Breast epithelium (tissue), 3 donors: ENCODE measurements at regions not wholly inside any gene's neighbourhood (a gene's known extent, or its start where the extent isn't known, plus 50 kb on each side); places are given as distances from the start of the nearest gene placed in this dataset.

ENCODE experiments used
- POLR2A ChIP-seq: fragments of 450-650 bp; IDR thresholded peaks from one replicate; pipeline ENCODE4 v1.6.1; 2016; ENCODE audit warnings: antibody characterized with exemption, mild to moderate bottlenecking, moderate library complexity
- POLR2AphosphoS5 ChIP-seq, 3 donors: sonication (generic); formaldehyde crosslinking; IDR thresholded peaks; one replicate each; pipeline ENCODE4 v1.6.1; 2017; ENCODE audit warnings: antibody characterized with exemption in 3 of 3
- TF ChIP-seq, protein P1 (sequence below), 3 donors: fragments of 450-650 bp; IDR thresholded peaks; one replicate each; pipeline ENCODE4 v1.5.1; 2016 to 2017; ENCODE audit warnings: antibody characterized with exemption in 3 of 3, mild to moderate bottlenecking in 3 of 3, moderate library complexity in 3 of 3

- TF ChIP-seq, protein P1, sequence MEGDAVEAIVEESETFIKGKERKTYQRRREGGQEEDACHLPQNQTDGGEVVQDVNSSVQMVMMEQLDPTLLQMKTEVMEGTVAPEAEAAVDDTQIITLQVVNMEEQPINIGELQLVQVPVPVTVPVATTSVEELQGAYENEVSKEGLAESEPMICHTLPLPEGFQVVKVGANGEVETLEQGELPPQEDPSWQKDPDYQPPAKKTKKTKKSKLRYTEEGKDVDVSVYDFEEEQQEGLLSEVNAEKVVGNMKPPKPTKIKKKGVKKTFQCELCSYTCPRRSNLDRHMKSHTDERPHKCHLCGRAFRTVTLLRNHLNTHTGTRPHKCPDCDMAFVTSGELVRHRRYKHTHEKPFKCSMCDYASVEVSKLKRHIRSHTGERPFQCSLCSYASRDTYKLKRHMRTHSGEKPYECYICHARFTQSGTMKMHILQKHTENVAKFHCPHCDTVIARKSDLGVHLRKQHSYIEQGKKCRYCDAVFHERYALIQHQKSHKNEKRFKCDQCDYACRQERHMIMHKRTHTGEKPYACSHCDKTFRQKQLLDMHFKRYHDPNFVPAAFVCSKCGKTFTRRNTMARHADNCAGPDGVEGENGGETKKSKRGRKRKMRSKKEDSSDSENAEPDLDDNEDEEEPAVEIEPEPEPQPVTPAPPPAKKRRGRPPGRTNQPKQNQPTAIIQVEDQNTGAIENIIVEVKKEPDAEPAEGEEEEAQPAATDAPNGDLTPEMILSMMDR (IDR thresholded peaks at IDR 0.05): no peak
- TF ChIP-seq POLR2AphosphoS5 (IDR thresholded peaks at IDR 0.05) (no peak), POLR2A (no peak)
These were observed 854.0 kb downstream of the LRRIQ3 start for GRCh38 chr1:73343947-73344346.
